NCI-H146 treated with DMSO at 0.1 percent for 48 hours (cell line): ENCODE measurements at regions not wholly inside any gene's neighbourhood (a gene's known extent, or its start where the extent isn't known, plus 50 kb on each side); places are given as distances from the start of the nearest gene placed in this dataset.
"Not testable (repeated sequence)": the region's sequence is repeated elsewhere in the genome, so short reads cannot be mapped to it uniquely, and the experiment has no call there.

Source experiments
- DNase-seq: peaks from one replicate; lab custom pipeline; 2025; ENCODE audit not compliant: unreplicated experiment; lab: John Stamatoyannopoulos, UW

GRCh38 chr3:65174713-65175112 is 486.9 kb upstream of the ADAMTS9 start:
- no peak for DNase-seq

GRCh38 chr3:65173841-65174240 is 486.0 kb upstream of the ADAMTS9 start:
- DNase-seq, result no peak

- no peak for DNase-seq
Observed at GRCh38 chr3:65172209-65172608, 484.4 kb upstream of the ADAMTS9 start.

GRCh38 chr3:65170390-65171042 is 482.7 kb upstream of the ADAMTS9 start:
- no peak for DNase-seq

- no peak for DNase-seq
Observed at GRCh38 chr3:65169961-65170360, 482.2 kb upstream of the ADAMTS9 start.

- no peak for DNase-seq
Observed at GRCh38 chr3:65168547-65168946, 480.7 kb upstream of the ADAMTS9 start.

- no peak for DNase-seq
Observed at GRCh38 chr3:65166531-65166930, 478.7 kb upstream of the ADAMTS9 start.

- DNase-seq, result no peak
Observed at GRCh38 chr3:65158023-65158422, 470.2 kb upstream of the ADAMTS9 start.

GRCh38 chr3:65153850-65154512 is 466.2 kb upstream of the ADAMTS9 start:
- DNase-seq, result no peak

- DNase-seq, result no peak
Observed at GRCh38 chr3:65151666-65152065, 463.9 kb upstream of the ADAMTS9 start.

- no peak for DNase-seq
Observed at GRCh38 chr3:65149877-65150276, 462.1 kb upstream of the ADAMTS9 start.

GRCh38 chr3:65148687-65149086 is 460.9 kb upstream of the ADAMTS9 start:
- DNase-seq, result no peak

GRCh38 chr3:65146179-65146578 is 458.4 kb upstream of the ADAMTS9 start:
- no peak for DNase-seq

- no peak for DNase-seq
Observed at GRCh38 chr3:65145680-65146079, 457.9 kb upstream of the ADAMTS9 start.

GRCh38 chr3:65144791-65145351 is 457.1 kb upstream of the ADAMTS9 start:
- no peak for DNase-seq

GRCh38 chr3:65142456-65142855 is 454.7 kb upstream of the ADAMTS9 start:
- DNase-seq, result no peak

- no peak for DNase-seq
Observed at GRCh38 chr3:65138556-65138955, 450.8 kb upstream of the ADAMTS9 start.

GRCh38 chr3:65133752-65134151 is 446.0 kb upstream of the ADAMTS9 start:
- DNase-seq, result not testable (repeated sequence)

- DNase-seq, result no peak
Observed at GRCh38 chr3:65130782-65131181, 443.0 kb upstream of the ADAMTS9 start.

GRCh38 chr3:65128346-65128745 is 440.5 kb upstream of the ADAMTS9 start:
- no peak for DNase-seq

- no peak for DNase-seq
Observed at GRCh38 chr3:65126527-65127410, 439.0 kb upstream of the ADAMTS9 start.

GRCh38 chr3:65120156-65120555 is 432.4 kb upstream of the ADAMTS9 start:
- DNase-seq, result not testable (repeated sequence)
